ENCODE measurements at regions not wholly inside any gene's neighbourhood (a gene's known extent, or its start where the extent isn't known, plus 50 kb on each side); places are given as distances from the start of the nearest gene placed in this dataset.

DNA sequence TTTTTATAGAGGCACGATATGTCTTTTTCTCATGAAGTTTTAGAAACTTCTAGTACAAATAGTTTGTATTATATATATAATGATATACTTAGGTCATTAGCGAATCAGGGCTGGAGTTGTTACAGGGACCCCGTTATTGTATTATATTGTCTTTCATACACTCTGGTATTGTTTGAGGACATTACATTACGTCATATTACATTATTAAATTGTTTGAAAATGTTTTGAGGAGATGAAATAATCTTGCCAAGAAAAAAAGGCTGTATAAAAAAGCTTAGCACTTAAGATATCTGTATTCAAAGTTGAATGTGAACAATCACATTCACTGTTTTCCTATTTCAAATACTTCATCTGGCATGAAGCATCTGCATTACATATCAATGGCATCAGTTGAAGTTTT is 239.6 kb upstream of the ASCC3 start:
- TF ChIP-seq POLR2AphosphoS5 (IDR thresholded peaks at IDR 0.05; ENCODE audit: low read depth, low read length) (no peak), POLR2A (IDR thresholded peaks at IDR 0.05; ENCODE audit: low read depth, low read length) (no peak), POU2F2 (IDR thresholded peaks at IDR 0.05; ENCODE audit: low read depth, low read length) (no peak), TAF1 (IDR thresholded peaks at IDR 0.05; ENCODE audit: low read depth, low read length) (no peak), PAX5 (IDR thresholded peaks at IDR 0.05; ENCODE audit: insufficient read depth, low read length, severe bottlenecking) (no peak), SPI1 (IDR thresholded peaks at IDR 0.05; ENCODE audit: low read depth, low read length) (no peak)
